WTC11 (cell line): ENCODE measurements at regions not wholly inside any gene's neighbourhood (a gene's known extent, or its start where the extent isn't known, plus 50 kb on each side); places are given as distances from the start of the nearest gene placed in this dataset.
A peak's percentile ranks its signal among the peaks of the same experiment; 100 is the strongest.

Experiments
- ATAC-seq: fragments of 200-7000 bp; cut with Tn5 transposase; 2 replicates; pipeline ENCODE4 v1.10.0; 2021; ENCODE audit warnings: mild to moderate bottlenecking, moderate library complexity
- CTCF ChIA-PET: fragments of 300-600 bp; sonication (Branson Sonifier 250); formaldehyde crosslinking; loops from one replicate; lab custom pipeline; 2021; ENCODE audit warnings: antibody characterized with exemption; lab: Charles Lee
- POLR2A ChIA-PET: fragments of 350-600 bp; sonication (Branson Sonifier 250); formaldehyde crosslinking; loops from one replicate; lab custom pipeline; 2021; ENCODE audit warnings: antibody characterized with exemption; lab: Charles Lee
- DNase-seq: peaks from one replicate; pipeline ENCODE4 v3.0.0; 2021; ENCODE audit warnings: low spot score
- H3K27ac Mint-ChIP-seq: 2 replicates; pipeline ENCODE4 v1.8.0; 2021; ENCODE audit warnings: mixed read lengths
- H3K27me3 Mint-ChIP-seq: 2 replicates; pipeline ENCODE4 v1.8.0; 2021; ENCODE audit warnings: low read depth, mild to moderate bottlenecking, moderate library complexity, mixed read lengths
- H3K36me3 Mint-ChIP-seq: 2 replicates; pipeline ENCODE4 v1.8.0; 2021; ENCODE audit warnings: mixed read lengths
- H3K4me1 Mint-ChIP-seq: 2 replicates; pipeline ENCODE4 v1.8.0; 2022; ENCODE audit warnings: mixed read lengths
- H3K4me3 Mint-ChIP-seq: 2 replicates; pipeline ENCODE4 v1.8.0; 2021; ENCODE audit warnings: mild to moderate bottlenecking, moderate library complexity, mixed read lengths
- H3K9me3 Mint-ChIP-seq: 2 replicates; pipeline ENCODE4 v1.8.0; 2021; ENCODE audit warnings: mixed read lengths
- EMX1 ChIP-seq: fragments of 250-450 bp; sonication (Bioruptor Pico); IDR thresholded peaks from 2 replicates; pipeline ENCODE4 v1.8.0; 2021; ENCODE audit warnings: mild to moderate bottlenecking
- ESRRA ChIP-seq: sonication (generic); formaldehyde crosslinking; IDR thresholded peaks from 2 replicates; pipeline ENCODE4 v1.8.1; 2022; ENCODE audit warnings: mild to moderate bottlenecking, missing genetic modification reagents, borderline replicate concordance
- ETV6 ChIP-seq: sonication (generic); formaldehyde crosslinking; IDR thresholded peaks from 2 replicates; pipeline ENCODE4 v1.8.1; 2022; ENCODE audit warnings: mild to moderate bottlenecking, missing genetic modification reagents
- FOXK1 ChIP-seq: sonication (generic); formaldehyde crosslinking; IDR thresholded peaks from 2 replicates; pipeline ENCODE4 v1.8.0; 2022; ENCODE audit warnings: mild to moderate bottlenecking, moderate library complexity, missing genetic modification reagents
- GABPB1 ChIP-seq: sonication (generic); formaldehyde crosslinking; IDR thresholded peaks from 2 replicates; pipeline ENCODE4 v1.8.1; 2023; ENCODE audit warnings: mild to moderate bottlenecking, missing genetic modification reagents
- GRHL2 ChIP-seq: fragments of 250-450 bp; sonication (Bioruptor Pico); IDR thresholded peaks from 2 replicates; pipeline ENCODE4 v1.8.0; 2022; ENCODE audit warnings: mild to moderate bottlenecking, moderate library complexity; ENCODE audit not compliant: insufficient replicate concordance, severe bottlenecking
- GTF2I ChIP-seq: fragments of 250-450 bp; sonication (Bioruptor Pico); conservative IDR thresholded peaks from 2 replicates; pipeline ENCODE4 v1.4.0; 2021; ENCODE audit warnings: mild to moderate bottlenecking
- KAT7 ChIP-seq: sonication (generic); formaldehyde crosslinking; IDR thresholded peaks from 2 replicates; pipeline ENCODE4 v1.8.1; 2023; ENCODE audit warnings: missing genetic modification reagents, mild to moderate bottlenecking, borderline replicate concordance
- NFATC4 ChIP-seq: fragments of 250-450 bp; sonication (Bioruptor Pico); IDR thresholded peaks from 2 replicates; pipeline ENCODE4 v1.9.0; 2021; ENCODE audit warnings: mild to moderate bottlenecking
- NR1H2 ChIP-seq: sonication (generic); formaldehyde crosslinking; IDR thresholded peaks from 2 replicates; pipeline ENCODE4 v1.9.0; 2021; ENCODE audit warnings: mild to moderate bottlenecking, moderate library complexity, missing genetic modification reagents
- OVOL2 ChIP-seq: fragments of 250-450 bp; sonication (Bioruptor Pico); IDR thresholded peaks from 2 replicates; pipeline ENCODE4 v1.9.0; 2021; ENCODE audit warnings: mild to moderate bottlenecking, borderline replicate concordance
- SOX15 ChIP-seq: fragments of 250-450 bp; sonication (Bioruptor Pico); IDR thresholded peaks from 2 replicates; pipeline ENCODE4 v1.9.0; 2021; ENCODE audit warnings: mild to moderate bottlenecking
- TP53 ChIP-seq: sonication (generic); formaldehyde crosslinking; IDR thresholded peaks from 2 replicates; pipeline ENCODE4 v1.8.1; 2023; ENCODE audit warnings: mild to moderate bottlenecking, missing genetic modification reagents
- ZNF317 ChIP-seq: sonication (generic); formaldehyde crosslinking; IDR thresholded peaks from 2 replicates; pipeline ENCODE4 v1.8.1; 2023; ENCODE audit warnings: low read depth, mild to moderate bottlenecking, moderate library complexity, missing genetic modification reagents, borderline replicate concordance
- ZNF396 ChIP-seq: fragments of 250-450 bp; sonication (Bioruptor Pico); IDR thresholded peaks from 2 replicates; pipeline ENCODE4 v1.8.0; 2021; ENCODE audit warnings: mild to moderate bottlenecking, moderate library complexity, borderline replicate concordance
- ZNF671 ChIP-seq: fragments of 250-450 bp; sonication (Bioruptor Pico); IDR thresholded peaks from 2 replicates; pipeline ENCODE4 v1.8.0; 2021; ENCODE audit warnings: mild to moderate bottlenecking
- TF ChIP-seq, protein P1 (sequence below): sonication (generic); formaldehyde crosslinking; IDR thresholded peaks from 2 replicates; pipeline ENCODE4 v1.8.0; 2022; ENCODE audit warnings: mild to moderate bottlenecking, missing genetic modification reagents
- TF ChIP-seq, protein P2 (sequence below): sonication (generic); formaldehyde crosslinking; IDR thresholded peaks from 2 replicates; pipeline ENCODE4 v1.8.1; 2023; ENCODE audit warnings: mild to moderate bottlenecking, missing genetic modification reagents, borderline replicate concordance
- TF ChIP-seq, protein P3 (sequence below): fragments of 250-450 bp; sonication (Bioruptor Pico); IDR thresholded peaks from 2 replicates; pipeline ENCODE4 v1.8.0; 2021; ENCODE audit warnings: mild to moderate bottlenecking
- TF ChIP-seq, protein P4 (sequence below): sonication (generic); formaldehyde crosslinking; IDR thresholded peaks from 2 replicates; pipeline ENCODE4 v1.8.1; 2022; ENCODE audit warnings: low read depth, missing genetic modification reagents, borderline replicate concordance
- TF ChIP-seq, protein P5 (sequence below): sonication (generic); formaldehyde crosslinking; IDR thresholded peaks from 2 replicates; pipeline ENCODE4 v1.8.1; 2023; ENCODE audit warnings: mild to moderate bottlenecking, moderate library complexity, missing genetic modification reagents
- TF ChIP-seq, protein P6 (sequence below): sonication (generic); formaldehyde crosslinking; IDR thresholded peaks from 2 replicates; pipeline ENCODE4 v1.8.1; 2022; ENCODE audit warnings: mild to moderate bottlenecking, missing genetic modification reagents, moderate library complexity, borderline replicate concordance
- TF ChIP-seq, protein P7 (sequence below): sonication (generic); formaldehyde crosslinking; conservative IDR thresholded peaks from 2 replicates; pipeline ENCODE4 v1.8.1; 2023; ENCODE audit warnings: mild to moderate bottlenecking, low read depth, missing genetic modification reagents, moderate library complexity

DNA sequence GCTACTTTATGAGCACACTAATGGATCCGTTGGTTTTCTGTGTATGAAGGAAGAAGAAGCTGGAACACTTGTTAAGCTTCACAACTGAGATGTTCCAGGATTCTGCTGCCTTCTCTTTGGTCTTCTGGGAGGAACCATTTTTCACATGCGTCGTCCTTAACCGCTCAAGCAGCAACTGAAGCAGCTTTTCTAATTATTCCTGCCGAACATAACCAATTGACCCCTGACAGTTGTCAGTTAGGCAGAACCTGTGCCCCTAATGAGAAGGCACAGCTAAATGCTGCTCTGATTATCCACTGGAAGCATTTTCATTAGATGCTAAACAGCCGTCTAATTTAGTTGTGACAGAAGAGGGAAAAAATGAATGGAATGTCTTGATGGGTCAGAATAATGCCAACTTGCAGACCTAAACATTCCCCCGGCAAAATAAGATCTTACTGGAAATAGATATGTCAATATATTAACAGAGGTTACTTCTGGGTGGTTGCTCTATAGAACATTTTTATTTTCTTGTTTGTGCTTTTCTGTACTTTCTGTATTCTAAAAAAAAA is 85.0 kb upstream of the SMLR1 start:
- CTCF ChIA-PET, result interaction anchor here (1.5 to 3.6 kb wide), 2 partner anchors 44 to 460 kb away, joined by 6 to 18 read pairs; no protein-coding TSS in a partner anchor
- no peak overlapping the region for H3K4me3 Mint-ChIP-seq
- H3K4me1 Mint-ChIP-seq, result peaks cover 15% of the 10 kb centered on the region
- H3K27me3 Mint-ChIP-seq, result no peaks in the 10 kb centered on the region
- no peak overlapping the region for H3K27ac Mint-ChIP-seq
- no peaks in the 10 kb centered on the region for H3K36me3 Mint-ChIP-seq
- DNase-seq, result no peak
- TF ChIP-seq GABPB1 (CRISPR knock-in tag) (no peak), ETV6 (no peak), ZNF396 (CRISPR knock-in tag) (no peak), FOXK1 (CRISPR knock-in tag) (no peak), OVOL2 (CRISPR knock-in tag) (no peak), KAT7 (CRISPR knock-in tag) (no peak)
- TF ChIP-seq, protein P1, sequence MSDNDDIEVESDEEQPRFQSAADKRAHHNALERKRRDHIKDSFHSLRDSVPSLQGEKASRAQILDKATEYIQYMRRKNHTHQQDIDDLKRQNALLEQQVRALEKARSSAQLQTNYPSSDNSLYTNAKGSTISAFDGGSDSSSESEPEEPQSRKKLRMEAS (CRISPR knock-in tag), result no peak
- TF ChIP-seq, protein P2, sequence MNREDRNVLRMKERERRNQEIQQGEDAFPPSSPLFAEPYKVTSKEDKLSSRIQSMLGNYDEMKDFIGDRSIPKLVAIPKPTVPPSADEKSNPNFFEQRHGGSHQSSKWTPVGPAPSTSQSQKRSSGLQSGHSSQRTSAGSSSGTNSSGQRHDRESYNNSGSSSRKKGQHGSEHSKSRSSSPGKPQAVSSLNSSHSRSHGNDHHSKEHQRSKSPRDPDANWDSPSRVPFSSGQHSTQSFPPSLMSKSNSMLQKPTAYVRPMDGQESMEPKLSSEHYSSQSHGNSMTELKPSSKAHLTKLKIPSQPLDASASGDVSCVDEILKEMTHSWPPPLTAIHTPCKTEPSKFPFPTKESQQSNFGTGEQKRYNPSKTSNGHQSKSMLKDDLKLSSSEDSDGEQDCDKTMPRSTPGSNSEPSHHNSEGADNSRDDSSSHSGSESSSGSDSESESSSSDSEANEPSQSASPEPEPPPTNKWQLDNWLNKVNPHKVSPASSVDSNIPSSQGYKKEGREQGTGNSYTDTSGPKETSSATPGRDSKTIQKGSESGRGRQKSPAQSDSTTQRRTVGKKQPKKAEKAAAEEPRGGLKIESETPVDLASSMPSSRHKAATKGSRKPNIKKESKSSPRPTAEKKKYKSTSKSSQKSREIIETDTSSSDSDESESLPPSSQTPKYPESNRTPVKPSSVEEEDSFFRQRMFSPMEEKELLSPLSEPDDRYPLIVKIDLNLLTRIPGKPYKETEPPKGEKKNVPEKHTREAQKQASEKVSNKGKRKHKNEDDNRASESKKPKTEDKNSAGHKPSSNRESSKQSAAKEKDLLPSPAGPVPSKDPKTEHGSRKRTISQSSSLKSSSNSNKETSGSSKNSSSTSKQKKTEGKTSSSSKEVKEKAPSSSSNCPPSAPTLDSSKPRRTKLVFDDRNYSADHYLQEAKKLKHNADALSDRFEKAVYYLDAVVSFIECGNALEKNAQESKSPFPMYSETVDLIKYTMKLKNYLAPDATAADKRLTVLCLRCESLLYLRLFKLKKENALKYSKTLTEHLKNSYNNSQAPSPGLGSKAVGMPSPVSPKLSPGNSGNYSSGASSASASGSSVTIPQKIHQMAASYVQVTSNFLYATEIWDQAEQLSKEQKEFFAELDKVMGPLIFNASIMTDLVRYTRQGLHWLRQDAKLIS (CRISPR knock-in tag), result no peak
- TF ChIP-seq, all 79 proteins: peak for 0
- ATAC-seq, result no peak
- no peaks in the 10 kb centered on the region for H3K9me3 Mint-ChIP-seq
- POLR2A ChIA-PET, result no interaction called here

DNA sequence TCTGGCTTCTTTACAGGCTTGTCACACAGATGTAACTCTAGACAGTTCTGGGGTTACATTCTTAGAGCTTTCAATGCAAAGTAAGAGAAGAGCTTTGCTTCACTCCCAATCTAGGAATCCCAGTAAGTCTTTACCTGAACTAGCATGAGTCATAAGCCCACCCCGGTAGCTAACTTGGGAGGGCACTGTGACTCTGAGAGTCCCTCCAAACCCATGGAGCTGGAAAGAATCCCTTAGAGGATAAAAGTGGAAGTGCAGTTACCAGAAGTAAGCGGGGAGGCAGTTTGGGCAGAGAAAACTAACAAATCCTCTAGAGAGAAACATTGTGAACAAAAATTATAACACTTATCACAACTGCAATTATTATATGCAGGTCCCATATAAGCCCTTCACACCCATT is 84.0 kb upstream of the SMLR1 start:
- ChIA-PET POLR2A (no interaction called here), CTCF (interaction anchor here (0.6 to 3.6 kb wide), 19 partner anchors 11 to 504 kb away, joined by 3 to 18 read pairs (median 3); partner anchors contain the start of gene TMEM200A)
- Mint-ChIP-seq H3K36me3 (no peaks in the 10 kb centered on the region), H3K27ac (no peak overlapping the region; the same call in 1 of the 2 replicates), H3K9me3 (peaks cover under 1% of the 10 kb centered on the region; the same call in 1 of the 2 replicates), H3K27me3 (no peaks in the 10 kb centered on the region), H3K4me1 (peaks cover 15% of the 10 kb centered on the region), H3K4me3 (no peak overlapping the region)
- DNase-seq, result peak; percentile 35
- ATAC-seq, result peak; percentile 100
- TF ChIP-seq, protein P3, sequence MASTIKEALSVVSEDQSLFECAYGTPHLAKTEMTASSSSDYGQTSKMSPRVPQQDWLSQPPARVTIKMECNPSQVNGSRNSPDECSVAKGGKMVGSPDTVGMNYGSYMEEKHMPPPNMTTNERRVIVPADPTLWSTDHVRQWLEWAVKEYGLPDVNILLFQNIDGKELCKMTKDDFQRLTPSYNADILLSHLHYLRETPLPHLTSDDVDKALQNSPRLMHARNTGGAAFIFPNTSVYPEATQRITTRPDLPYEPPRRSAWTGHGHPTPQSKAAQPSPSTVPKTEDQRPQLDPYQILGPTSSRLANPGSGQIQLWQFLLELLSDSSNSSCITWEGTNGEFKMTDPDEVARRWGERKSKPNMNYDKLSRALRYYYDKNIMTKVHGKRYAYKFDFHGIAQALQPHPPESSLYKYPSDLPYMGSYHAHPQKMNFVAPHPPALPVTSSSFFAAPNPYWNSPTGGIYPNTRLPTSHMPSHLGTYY (CRISPR knock-in tag), result no peak
- TF ChIP-seq, protein P4, sequence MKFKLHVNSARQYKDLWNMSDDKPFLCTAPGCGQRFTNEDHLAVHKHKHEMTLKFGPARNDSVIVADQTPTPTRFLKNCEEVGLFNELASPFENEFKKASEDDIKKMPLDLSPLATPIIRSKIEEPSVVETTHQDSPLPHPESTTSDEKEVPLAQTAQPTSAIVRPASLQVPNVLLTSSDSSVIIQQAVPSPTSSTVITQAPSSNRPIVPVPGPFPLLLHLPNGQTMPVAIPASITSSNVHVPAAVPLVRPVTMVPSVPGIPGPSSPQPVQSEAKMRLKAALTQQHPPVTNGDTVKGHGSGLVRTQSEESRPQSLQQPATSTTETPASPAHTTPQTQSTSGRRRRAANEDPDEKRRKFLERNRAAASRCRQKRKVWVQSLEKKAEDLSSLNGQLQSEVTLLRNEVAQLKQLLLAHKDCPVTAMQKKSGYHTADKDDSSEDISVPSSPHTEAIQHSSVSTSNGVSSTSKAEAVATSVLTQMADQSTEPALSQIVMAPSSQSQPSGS, result no peak
- TF ChIP-seq GTF2I (CRISPR knock-in tag) (no peak), NFATC4 (no peak), ZNF317 (no peak), EMX1 (CRISPR knock-in tag) (no peak), SOX15 (CRISPR knock-in tag) (no peak), GRHL2 (CRISPR knock-in tag) (no peak), TP53 (no peak), ESRRA (CRISPR knock-in tag) (no peak), ZNF671 (CRISPR knock-in tag) (no peak), NR1H2 (CRISPR knock-in tag) (no peak)
- TF ChIP-seq, protein P5, sequence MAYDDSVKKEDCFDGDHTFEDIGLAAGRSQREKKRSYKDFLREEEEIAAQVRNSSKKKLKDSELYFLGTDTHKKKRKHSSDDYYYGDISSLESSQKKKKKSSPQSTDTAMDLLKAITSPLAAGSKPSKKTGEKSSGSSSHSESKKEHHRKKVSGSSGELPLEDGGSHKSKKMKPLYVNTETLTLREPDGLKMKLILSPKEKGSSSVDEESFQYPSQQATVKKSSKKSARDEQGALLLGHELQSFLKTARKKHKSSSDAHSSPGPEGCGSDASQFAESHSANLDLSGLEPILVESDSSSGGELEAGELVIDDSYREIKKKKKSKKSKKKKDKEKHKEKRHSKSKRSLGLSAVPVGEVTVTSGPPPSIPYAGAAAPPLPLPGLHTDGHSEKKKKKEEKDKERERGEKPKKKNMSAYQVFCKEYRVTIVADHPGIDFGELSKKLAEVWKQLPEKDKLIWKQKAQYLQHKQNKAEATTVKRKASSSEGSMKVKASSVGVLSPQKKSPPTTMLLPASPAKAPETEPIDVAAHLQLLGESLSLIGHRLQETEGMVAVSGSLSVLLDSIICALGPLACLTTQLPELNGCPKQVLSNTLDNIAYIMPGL, result no peak
- TF ChIP-seq, protein P6, sequence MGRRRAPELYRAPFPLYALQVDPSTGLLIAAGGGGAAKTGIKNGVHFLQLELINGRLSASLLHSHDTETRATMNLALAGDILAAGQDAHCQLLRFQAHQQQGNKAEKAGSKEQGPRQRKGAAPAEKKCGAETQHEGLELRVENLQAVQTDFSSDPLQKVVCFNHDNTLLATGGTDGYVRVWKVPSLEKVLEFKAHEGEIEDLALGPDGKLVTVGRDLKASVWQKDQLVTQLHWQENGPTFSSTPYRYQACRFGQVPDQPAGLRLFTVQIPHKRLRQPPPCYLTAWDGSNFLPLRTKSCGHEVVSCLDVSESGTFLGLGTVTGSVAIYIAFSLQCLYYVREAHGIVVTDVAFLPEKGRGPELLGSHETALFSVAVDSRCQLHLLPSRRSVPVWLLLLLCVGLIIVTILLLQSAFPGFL (CRISPR knock-in tag), result no peak
- TF ChIP-seq, protein P7, sequence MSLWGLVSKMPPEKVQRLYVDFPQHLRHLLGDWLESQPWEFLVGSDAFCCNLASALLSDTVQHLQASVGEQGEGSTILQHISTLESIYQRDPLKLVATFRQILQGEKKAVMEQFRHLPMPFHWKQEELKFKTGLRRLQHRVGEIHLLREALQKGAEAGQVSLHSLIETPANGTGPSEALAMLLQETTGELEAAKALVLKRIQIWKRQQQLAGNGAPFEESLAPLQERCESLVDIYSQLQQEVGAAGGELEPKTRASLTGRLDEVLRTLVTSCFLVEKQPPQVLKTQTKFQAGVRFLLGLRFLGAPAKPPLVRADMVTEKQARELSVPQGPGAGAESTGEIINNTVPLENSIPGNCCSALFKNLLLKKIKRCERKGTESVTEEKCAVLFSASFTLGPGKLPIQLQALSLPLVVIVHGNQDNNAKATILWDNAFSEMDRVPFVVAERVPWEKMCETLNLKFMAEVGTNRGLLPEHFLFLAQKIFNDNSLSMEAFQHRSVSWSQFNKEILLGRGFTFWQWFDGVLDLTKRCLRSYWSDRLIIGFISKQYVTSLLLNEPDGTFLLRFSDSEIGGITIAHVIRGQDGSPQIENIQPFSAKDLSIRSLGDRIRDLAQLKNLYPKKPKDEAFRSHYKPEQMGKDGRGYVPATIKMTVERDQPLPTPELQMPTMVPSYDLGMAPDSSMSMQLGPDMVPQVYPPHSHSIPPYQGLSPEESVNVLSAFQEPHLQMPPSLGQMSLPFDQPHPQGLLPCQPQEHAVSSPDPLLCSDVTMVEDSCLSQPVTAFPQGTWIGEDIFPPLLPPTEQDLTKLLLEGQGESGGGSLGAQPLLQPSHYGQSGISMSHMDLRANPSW (CRISPR knock-in tag), result no peak
